ENCODE measurements at regions not wholly inside any gene's neighbourhood (a gene's known extent, or its start where the extent isn't known, plus 50 kb on each side); places are given as distances from the start of the nearest gene placed in this dataset.

DNA sequence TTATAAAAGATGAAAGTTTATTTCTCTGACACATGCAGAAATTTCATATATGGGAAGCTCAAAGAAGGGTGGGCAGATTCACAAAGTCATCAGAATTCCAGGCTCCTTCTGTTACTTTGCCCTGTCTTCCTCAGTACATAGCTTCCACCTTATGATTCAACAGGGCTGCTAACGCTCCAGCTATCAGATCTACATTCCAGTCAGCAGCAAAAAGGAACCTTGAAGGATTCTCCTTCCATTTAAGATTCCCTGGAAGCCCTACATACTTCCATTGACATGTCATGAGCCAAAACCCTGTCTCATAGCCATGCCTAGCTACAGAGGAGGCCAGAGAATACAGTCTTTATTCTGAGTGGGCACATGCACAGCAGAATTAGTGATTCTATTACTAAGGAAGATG lies 103.3 kb downstream of the NCR2 start:
- TF ChIP-seq POLR2AphosphoS5 (IDR thresholded peaks at IDR 0.05; ENCODE audit: borderline replicate concordance, low read depth, low read length): no peak
- no peak for TF ChIP-seq EZH2 (IDR thresholded peaks at IDR 0.05)
- TF ChIP-seq FOXP2 (optimal IDR thresholded peaks at IDR 0.05; ENCODE audit: control extremely low read depth, extremely low read length, insufficient read depth): no peak
